Caco-2 (cell line): ENCODE measurements at regions not wholly inside any gene's neighbourhood (a gene's known extent, or its start where the extent isn't known, plus 50 kb on each side); places are given as distances from the start of the nearest gene placed in this dataset.

Source experiments
- BruUV-seq: library from RNA; stranded (reverse); fragments of 400-500 nt; replicated peaks from 2 replicates; lab custom pipeline; 2021; lab: Mats Ljungman, UMichigan
- CTCF ChIA-PET: fragments of 300-600 bp; sonication (Branson Sonifier 250); formaldehyde crosslinking; loops from one replicate; lab custom pipeline; 2022; ENCODE audit warnings: antibody characterized with exemption; lab: Charles Lee
- POLR2A ChIA-PET: fragments of 300-600 bp; sonication (Branson Sonifier 250); formaldehyde crosslinking; loops from one replicate; lab custom pipeline; 2022; ENCODE audit warnings: antibody characterized with exemption; lab: Charles Lee
- DNase-seq, 2 experiments: peaks; one replicate each; pipeline versions ENCODE4 v3.0.0 to v3.0.0-alpha.2; 2020 to 2022
- H3K27me3 ChIP-seq: replicated peaks from 2 replicates; pipeline ENCODE4 v1.6.0; 2011; ENCODE audit warnings: low read length; ENCODE audit not compliant: control insufficient read depth, insufficient read depth
- H3K36me3 ChIP-seq: 2 replicates; pipeline ENCODE4 v1.5.1; 2011; ENCODE audit warnings: low read length; ENCODE audit not compliant: control insufficient read depth, insufficient read depth
- H3K4me1 ChIP-seq: fragments of 250-450 bp; sonication (Bioruptor Pico); 2 replicates; pipeline ENCODE4 v1.5.1; 2020; ENCODE audit warnings: mild to moderate bottlenecking
- H3K4me3 ChIP-seq: 2 replicates; pipeline ENCODE4 v1.5.1; 2011; ENCODE audit warnings: low read depth, mild to moderate bottlenecking, control low read depth, low read length
- H3K9me3 ChIP-seq: fragments of 250-450 bp; sonication (Bioruptor Pico); 2 replicates; pipeline ENCODE4 v1.5.1; 2020; ENCODE audit warnings: mild to moderate bottlenecking, moderate library complexity
- H3K27ac Mint-ChIP-seq: one replicate; pipeline ENCODE4 v1.8.0; 2022; ENCODE audit warnings: mixed read lengths; ENCODE audit not compliant: unreplicated experiment
- H3K27me3 Mint-ChIP-seq: one replicate; pipeline ENCODE4 v1.8.0; 2022; ENCODE audit warnings: mixed read lengths; ENCODE audit not compliant: insufficient read depth, unreplicated experiment
- H3K36me3 Mint-ChIP-seq: one replicate; pipeline ENCODE4 v1.8.0; 2022; ENCODE audit warnings: mild to moderate bottlenecking, mixed read lengths; ENCODE audit not compliant: insufficient read depth, unreplicated experiment
- H3K4me1 Mint-ChIP-seq: one replicate; pipeline ENCODE4 v1.8.0; 2022; ENCODE audit warnings: low read depth, mixed read lengths; ENCODE audit not compliant: unreplicated experiment
- H3K4me3 Mint-ChIP-seq: one replicate; pipeline ENCODE4 v1.8.0; 2022; ENCODE audit warnings: mild to moderate bottlenecking, moderate library complexity, mixed read lengths; ENCODE audit not compliant: unreplicated experiment
- H3K9me3 Mint-ChIP-seq: one replicate; pipeline ENCODE4 v1.8.0; 2022; ENCODE audit warnings: mixed read lengths; ENCODE audit not compliant: unreplicated experiment
- CTCF ChIP-seq, 2 experiments: fragments of 200-600 bp in 1 of 2; IDR thresholded peaks; 1 replicate in 1 of 2; 2 replicates in 1 of 2; pipeline versions ENCODE4 v1.5.1 to v1.8.0; 2011 to 2022; ENCODE audit warnings: antibody characterized with exemption in 1 of 2, control low read depth in 1 of 2, inconsistent platforms in 1 of 2, low read depth in 1 of 2, low read length in 1 of 2, mild to moderate bottlenecking in 1 of 2, moderate library complexity in 1 of 2; ENCODE audit not compliant: insufficient read depth in 1 of 2, severe bottlenecking in 1 of 2, unreplicated experiment in 1 of 2
- intact Hi-C: fragments of 100-400 bp; cut with micrococcal nuclease; formaldehyde crosslinking; loops from one replicate; pipeline ENCODE4 v1.10.0; 2022; ENCODE audit not compliant: unreplicated experiment

GRCh38 chr2:186947516-186947915 is 98.5 kb upstream of the ZSWIM2 start:
- H3K27me3 Mint-ChIP-seq, result no peaks in the 10 kb centered on the region
- intact Hi-C loops, result loop anchor here (2.0 kb wide), 1 partner anchor 29 kb away; no protein-coding TSS in a partner anchor
- TF ChIP-seq CTCF (IDR thresholded peaks at IDR 0.05; ENCODE audit: insufficient read depth in 1 of 2, low read depth in 1 of 2, low read length in 1 of 2, severe bottlenecking in 1 of 2, unreplicated experiment in 1 of 2), result no peak
- POLR2A ChIA-PET, result no interaction called here
- no peak overlapping the region for H3K27ac Mint-ChIP-seq
- H3K4me1 ChIP-seq, result no peaks in the 10 kb centered on the region
- BruUV-seq, result no TSS peak
- CTCF ChIA-PET, result no interaction called here
- no peak overlapping the region for H3K4me3 Mint-ChIP-seq
- no peaks in the 10 kb centered on the region for H3K9me3 ChIP-seq
- H3K27me3 ChIP-seq, result no peaks in the 10 kb centered on the region
- H3K36me3 ChIP-seq, result no peaks in the 10 kb centered on the region
- no peaks in the 10 kb centered on the region for H3K9me3 Mint-ChIP-seq
- H3K4me1 Mint-ChIP-seq, result no peaks in the 10 kb centered on the region
- DNase-seq, result no peak
- no peak overlapping the region for H3K4me3 ChIP-seq
- no peaks in the 10 kb centered on the region for H3K36me3 Mint-ChIP-seq

GRCh38 chr2:186946896-186947467 is 98.0 kb upstream of the ZSWIM2 start:
- DNase-seq, result no peak
- intact Hi-C loops, result loop anchor here (2.0 kb wide), 1 partner anchor 30 kb away; no protein-coding TSS in a partner anchor
- Mint-ChIP-seq H3K36me3 (no peaks in the 10 kb centered on the region), H3K27ac (no peak overlapping the region), H3K9me3 (no peaks in the 10 kb centered on the region), H3K4me3 (no peak overlapping the region), H3K27me3 (no peaks in the 10 kb centered on the region), H3K4me1 (no peaks in the 10 kb centered on the region)
- Histone ChIP-seq H3K9me3 (no peaks in the 10 kb centered on the region), H3K4me3 (no peak overlapping the region), H3K36me3 (no peaks in the 10 kb centered on the region), H3K4me1 (no peaks in the 10 kb centered on the region), H3K27me3 (no peaks in the 10 kb centered on the region)
- no TSS peak for BruUV-seq
- ChIA-PET POLR2A (no interaction called here), CTCF (no interaction called here)
- peak in 1 of 2 experiments; percentile 6 for TF ChIP-seq CTCF (IDR thresholded peaks at IDR 0.05; ENCODE audit: insufficient read depth in 1 of 2, low read depth in 1 of 2, low read length in 1 of 2, severe bottlenecking in 1 of 2, unreplicated experiment in 1 of 2)

GRCh38 chr2:186941853-186942252 is 92.9 kb upstream of the ZSWIM2 start:
- Mint-ChIP-seq H3K4me3 (no peak overlapping the region), H3K4me1 (peaks cover 11% of the 10 kb centered on the region), H3K36me3 (no peaks in the 10 kb centered on the region), H3K27me3 (no peaks in the 10 kb centered on the region), H3K9me3 (no peaks in the 10 kb centered on the region), H3K27ac (no peak overlapping the region)
- no peaks in the 10 kb centered on the region for H3K4me1 ChIP-seq
- BruUV-seq, result no TSS peak
- intact Hi-C loops, result no loop called here
- H3K9me3 ChIP-seq, result no peaks in the 10 kb centered on the region
- no peaks in the 10 kb centered on the region for H3K27me3 ChIP-seq
- no peak overlapping the region for H3K4me3 ChIP-seq
- POLR2A ChIA-PET, result no interaction called here
- no peak for DNase-seq
- no peaks in the 10 kb centered on the region for H3K36me3 ChIP-seq
- CTCF ChIA-PET, result no interaction called here
- TF ChIP-seq CTCF (IDR thresholded peaks at IDR 0.05; ENCODE audit: insufficient read depth in 1 of 2, low read depth in 1 of 2, low read length in 1 of 2, severe bottlenecking in 1 of 2, unreplicated experiment in 1 of 2), result no peak
